ENCODE measurements at regions not wholly inside any gene's neighbourhood (a gene's known extent, or its start where the extent isn't known, plus 50 kb on each side); places are given as distances from the start of the nearest gene placed in this dataset.

GRCh38 chr10:53749439-53749838, 976.9 kb upstream of the MBL2 start:
- no peak for DNase-seq

GRCh38 chr10:53748319-53748718, 975.7 kb upstream of the MBL2 start:
- no peak for DNase-seq

- no peak for DNase-seq
These were observed 972.2 kb upstream of the MBL2 start for GRCh38 chr10:53744746-53745145.

GRCh38 chr10:53744176-53744575, 971.6 kb upstream of the MBL2 start:
- no peak for DNase-seq

GRCh38 chr10:53737132-53737531, 964.5 kb upstream of the MBL2 start:
- no peak for DNase-seq

- DNase-seq, result no peak
These were observed 954.3 kb upstream of the MBL2 start for GRCh38 chr10:53726921-53727320.

GRCh38 chr10:53724581-53724980, 952.0 kb upstream of the MBL2 start:
- DNase-seq, result no peak

- DNase-seq, result no peak
These were observed 947.1 kb upstream of the MBL2 start for GRCh38 chr10:53719658-53720057.

- no peak for DNase-seq
These were observed 943.6 kb upstream of the MBL2 start for GRCh38 chr10:53716156-53716555.

- DNase-seq, result no peak
These were observed 940.8 kb upstream of the MBL2 start for GRCh38 chr10:53713431-53713830.

- DNase-seq, result no peak
These were observed 929.9 kb upstream of the MBL2 start for GRCh38 chr10:53702489-53702888.

- DNase-seq, result no peak
These were observed 928.6 kb upstream of the MBL2 start for GRCh38 chr10:53701213-53701612.

- DNase-seq, result no peak
These were observed 927.7 kb upstream of the MBL2 start for GRCh38 chr10:53700278-53700677.

GRCh38 chr10:53699684-53700083, 927.1 kb upstream of the MBL2 start:
- no peak for DNase-seq

GRCh38 chr10:53699231-53699630, 926.6 kb upstream of the MBL2 start:
- DNase-seq, result no peak

GRCh38 chr10:53697038-53697437, 924.5 kb upstream of the MBL2 start:
- DNase-seq, result peak; percentile 53

- no peak for DNase-seq
These were observed 918.1 kb upstream of the MBL2 start for GRCh38 chr10:53690524-53691240.

GRCh38 chr10:53687800-53688199, 915.2 kb upstream of the MBL2 start:
- no peak for DNase-seq

- DNase-seq, result no peak
These were observed 910.3 kb upstream of the MBL2 start for GRCh38 chr10:53682885-53683284.

- DNase-seq, result no peak
These were observed 909.9 kb upstream of the MBL2 start for GRCh38 chr10:53682458-53682857.

- no peak for DNase-seq
These were observed 907.1 kb upstream of the MBL2 start for GRCh38 chr10:53679666-53680065.

- no peak for DNase-seq
These were observed 902.6 kb upstream of the MBL2 start for GRCh38 chr10:53675177-53675576.

- DNase-seq, result no peak
These were observed 894.5 kb upstream of the MBL2 start for GRCh38 chr10:53667063-53667462.

GRCh38 chr10:53664282-53665019, 891.9 kb upstream of the MBL2 start:
- DNase-seq, result no peak

GRCh38 chr10:53650794-53651193, 878.2 kb upstream of the MBL2 start:
- DNase-seq, result no peak

All from islet precursor cell (in vitro differentiated cells).